NOMO-1 treated with DMSO at 0.1 percent for 48 hours (cell line): ENCODE measurements at regions not wholly inside any gene's neighbourhood (a gene's known extent, or its start where the extent isn't known, plus 50 kb on each side); places are given as distances from the start of the nearest gene placed in this dataset.

Experiments used
- DNase-seq: peaks from one replicate; lab custom pipeline; 2025; ENCODE audit not compliant: unreplicated experiment; lab: John Stamatoyannopoulos, UW

- DNase-seq = no peak
These were observed 199.0 kb downstream of the KATNAL1 start for GRCh38 chr13:30108216-30108912.

DNA sequence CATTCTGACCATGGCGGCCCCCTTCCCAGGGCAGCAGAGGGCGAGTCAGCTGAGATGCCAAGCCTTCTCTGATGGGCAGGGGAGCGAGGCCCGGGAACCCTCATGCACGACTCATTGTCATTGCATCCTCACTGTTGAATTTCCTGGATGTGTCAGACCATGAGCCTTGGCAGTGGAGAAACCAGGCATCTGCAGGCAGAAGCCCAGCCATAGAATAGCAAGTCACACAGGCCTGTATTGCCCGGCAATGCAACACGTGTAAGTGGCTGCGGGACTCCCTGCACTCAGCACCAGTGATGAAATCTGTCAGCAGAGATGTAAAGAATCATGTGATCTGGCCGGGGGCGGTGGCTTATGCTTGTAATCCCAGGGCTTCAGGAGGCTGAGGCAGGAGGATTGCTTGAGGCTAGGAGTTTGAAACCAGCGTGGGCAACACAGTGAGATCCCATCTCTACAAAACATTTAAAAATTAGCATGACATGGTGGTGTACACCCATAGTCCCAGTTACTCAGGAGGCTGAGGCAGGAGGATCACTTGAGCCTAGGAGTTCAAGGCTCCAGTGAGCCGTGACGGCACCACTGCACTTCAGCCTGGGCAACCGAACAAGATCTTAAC is 199.7 kb downstream of the KATNAL1 start:
- peak; percentile 56 for DNase-seq

DNA sequence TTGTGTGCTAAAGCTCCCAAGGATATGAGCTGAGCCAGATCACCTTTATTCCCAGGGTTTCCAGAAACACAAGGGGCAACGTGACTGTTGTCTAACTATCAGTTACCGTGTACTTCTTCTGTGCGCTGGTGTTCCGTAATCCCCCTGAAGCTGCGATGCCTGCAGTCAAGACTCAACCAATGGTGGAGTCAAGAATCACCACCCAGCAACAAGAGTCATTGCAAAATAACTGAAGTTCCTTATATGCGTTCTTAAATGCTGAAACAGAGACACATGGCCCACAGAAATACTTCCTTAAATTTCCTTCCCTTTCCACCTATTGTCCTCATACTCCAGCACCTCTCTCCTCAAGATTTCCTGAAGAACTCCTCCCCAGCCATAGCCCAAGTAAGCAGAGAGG is 200.2 kb downstream of the KATNAL1 start:
- DNase-seq = peak; percentile 91

GRCh38 chr13:30105381-30105780 is 202.0 kb downstream of the KATNAL1 start:
- no peak for DNase-seq

- peak; percentile 39 for DNase-seq
These were observed 204.1 kb downstream of the KATNAL1 start for GRCh38 chr13:30103161-30103840.

GRCh38 chr13:30100226-30100625 is 207.1 kb downstream of the KATNAL1 start:
- DNase-seq = no peak

DNA sequence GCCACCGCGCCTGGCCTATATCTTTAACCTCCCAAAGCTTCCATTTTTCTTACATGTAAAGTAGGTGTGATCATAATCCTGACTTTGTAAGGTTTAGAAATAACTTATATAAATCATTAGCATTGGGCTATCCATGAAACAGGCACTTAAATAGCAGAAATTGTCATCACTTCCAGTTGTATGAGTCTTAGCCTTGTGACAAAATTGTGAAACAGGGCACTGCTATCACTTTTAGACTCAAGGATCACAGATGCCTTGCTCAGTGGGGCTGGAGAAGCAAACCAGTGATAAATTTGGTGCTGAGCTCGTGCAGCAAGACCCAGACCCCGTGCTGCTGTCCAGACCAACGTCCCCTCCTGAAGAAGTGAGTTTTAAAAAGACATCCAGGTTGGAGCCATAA is 209.7 kb downstream of the KATNAL1 start:
- no peak for DNase-seq

DNA sequence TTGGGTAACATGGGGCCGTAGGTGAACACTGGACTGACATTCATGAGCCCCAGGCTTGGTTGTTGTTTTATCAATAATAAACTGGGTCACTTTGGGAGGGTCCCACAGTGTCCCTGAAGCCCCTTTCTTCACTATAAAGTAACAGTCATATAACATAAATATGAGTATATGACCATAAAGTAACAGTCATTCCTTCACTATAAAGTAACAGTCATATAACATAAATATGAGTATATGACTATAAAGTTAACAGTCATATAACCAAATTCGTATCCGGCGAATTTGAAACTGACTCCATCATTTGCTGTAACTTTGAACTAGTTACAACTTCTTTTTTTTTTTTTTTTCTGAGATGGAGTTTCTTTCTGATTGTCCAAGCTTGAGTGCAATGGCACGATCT is 210.3 kb downstream of the KATNAL1 start:
- no peak for DNase-seq

DNA sequence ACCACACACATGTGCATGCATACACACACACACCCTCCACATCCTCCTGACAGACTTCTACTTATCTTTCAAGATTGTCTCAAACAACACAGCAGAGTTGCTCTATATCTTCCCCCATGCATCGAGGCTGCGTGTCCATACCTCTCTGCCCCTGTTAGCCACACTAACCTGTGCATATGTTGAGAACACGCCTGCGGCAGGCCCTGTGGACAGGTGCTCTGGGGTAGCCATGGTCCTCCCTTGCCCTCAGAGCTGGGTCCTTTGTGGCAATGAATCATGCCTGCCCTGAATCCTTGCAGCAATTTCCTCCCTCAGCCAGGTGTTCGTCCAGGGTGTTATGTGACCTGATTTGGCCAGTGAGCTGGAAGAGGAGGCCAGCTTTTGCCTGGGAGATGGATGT is 213.3 kb downstream of the KATNAL1 start:
- DNase-seq = no peak

DNA sequence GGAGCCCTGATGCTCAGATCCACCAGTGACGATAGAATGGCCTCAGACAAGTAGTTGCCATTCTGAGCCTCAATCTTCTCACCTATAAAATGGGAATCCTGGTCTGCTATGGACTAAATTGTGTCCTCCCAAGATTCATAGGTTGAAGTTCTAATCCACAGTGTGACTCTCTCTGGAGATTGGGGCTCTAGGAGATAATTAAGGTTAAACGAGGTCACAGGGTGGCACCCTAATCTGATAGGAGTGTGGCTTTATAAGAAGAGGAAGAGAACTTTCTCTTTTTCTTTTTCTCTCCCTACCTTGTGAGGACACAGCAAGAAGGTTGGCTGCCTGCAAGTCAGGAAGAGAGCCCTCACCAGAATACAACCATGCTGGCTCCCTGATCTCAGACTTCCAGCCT is 214.1 kb downstream of the KATNAL1 start:
- DNase-seq = no peak

GRCh38 chr13:30091691-30092090 is 215.7 kb downstream of the KATNAL1 start:
- no peak for DNase-seq

- DNase-seq = no peak
These were observed 216.3 kb downstream of the KATNAL1 start for GRCh38 chr13:30091035-30091434.

DNA sequence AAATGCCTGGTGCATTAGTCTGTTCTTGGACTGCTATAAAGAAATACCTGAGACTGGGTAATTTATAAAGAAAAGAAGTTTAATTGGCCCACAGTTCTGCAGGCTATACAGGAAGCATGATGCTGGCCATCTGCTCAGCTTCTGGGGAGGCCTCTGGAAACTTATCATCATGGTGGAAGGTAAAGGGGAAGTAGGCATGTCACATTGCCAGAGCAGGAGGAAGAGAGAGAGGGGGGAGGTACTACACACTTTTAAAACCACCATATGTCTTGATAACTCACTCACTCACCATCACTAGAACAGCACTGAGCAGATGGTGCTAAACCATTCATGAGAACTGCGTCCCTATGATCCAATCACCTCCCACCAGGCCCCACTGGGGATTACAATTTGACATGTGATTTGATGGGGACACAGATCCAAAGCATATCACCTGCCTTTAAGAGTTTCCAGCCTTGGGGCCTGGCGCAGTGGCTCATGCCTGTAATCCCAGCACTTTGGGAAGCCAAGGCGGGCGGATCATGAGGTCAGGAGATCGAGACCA is 219.0 kb downstream of the KATNAL1 start:
- peak; percentile 51 for DNase-seq

DNA sequence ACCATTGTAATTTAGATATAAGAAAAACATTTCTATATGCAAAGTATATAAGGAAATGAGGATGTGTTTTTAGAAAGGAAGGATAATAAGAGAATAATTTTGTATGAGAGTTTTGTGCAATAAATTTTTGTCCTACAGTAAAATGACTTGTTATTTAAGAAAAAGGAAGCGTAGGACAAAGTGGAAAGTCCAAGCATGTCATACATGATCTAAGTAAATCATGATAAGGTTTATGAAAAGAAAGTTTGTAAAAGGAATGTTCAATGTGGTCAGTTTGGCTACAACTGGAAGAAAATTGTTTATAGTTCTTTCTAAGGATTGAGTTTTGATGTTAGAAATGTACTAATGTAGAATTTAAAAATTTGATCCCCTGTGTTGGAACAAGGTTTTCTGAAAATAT is 222.3 kb downstream of the KATNAL1 start:
- no peak for DNase-seq

- no peak for DNase-seq
These were observed 225.0 kb downstream of the KATNAL1 start for GRCh38 chr13:30082391-30082790.

DNA sequence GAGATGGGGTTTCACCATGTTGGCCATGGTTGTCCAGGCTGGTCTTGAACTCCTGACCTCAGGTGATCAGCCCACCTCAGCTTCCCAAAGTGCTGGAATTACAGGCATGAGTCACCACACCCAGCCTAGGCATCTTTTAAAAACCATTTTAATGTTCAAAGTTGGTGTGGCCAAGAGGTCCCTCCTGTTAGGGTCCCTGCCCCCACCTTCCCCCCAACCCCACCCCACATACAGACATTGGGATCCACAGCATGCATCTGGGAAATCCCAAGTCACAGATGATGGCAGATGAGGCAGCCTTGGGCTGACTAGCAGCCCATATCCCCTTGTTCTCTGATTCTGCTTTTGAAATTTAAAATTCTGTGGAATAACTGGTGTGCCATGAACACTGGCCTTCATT is 226.0 kb downstream of the KATNAL1 start:
- DNase-seq = no peak

DNA sequence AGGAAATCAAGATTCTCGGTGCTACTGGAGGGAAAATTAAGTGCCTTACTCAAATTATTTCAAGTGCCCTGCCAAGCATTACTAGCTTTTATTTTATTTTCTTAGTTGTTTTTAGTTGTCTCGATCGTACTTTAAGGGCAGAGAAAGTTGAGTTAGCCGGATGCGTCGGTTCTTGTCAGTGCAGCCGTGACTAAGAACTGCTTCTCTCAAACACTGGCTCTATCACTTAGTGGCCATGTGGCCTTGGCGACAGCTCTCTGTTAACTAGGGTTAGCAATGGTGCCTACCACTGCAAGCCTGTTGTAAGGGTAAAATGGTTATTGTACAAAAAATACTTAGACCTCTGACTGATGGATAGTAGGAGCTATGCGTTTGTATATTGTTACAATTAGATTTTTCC is 227.8 kb downstream of the KATNAL1 start:
- no peak for DNase-seq

DNA sequence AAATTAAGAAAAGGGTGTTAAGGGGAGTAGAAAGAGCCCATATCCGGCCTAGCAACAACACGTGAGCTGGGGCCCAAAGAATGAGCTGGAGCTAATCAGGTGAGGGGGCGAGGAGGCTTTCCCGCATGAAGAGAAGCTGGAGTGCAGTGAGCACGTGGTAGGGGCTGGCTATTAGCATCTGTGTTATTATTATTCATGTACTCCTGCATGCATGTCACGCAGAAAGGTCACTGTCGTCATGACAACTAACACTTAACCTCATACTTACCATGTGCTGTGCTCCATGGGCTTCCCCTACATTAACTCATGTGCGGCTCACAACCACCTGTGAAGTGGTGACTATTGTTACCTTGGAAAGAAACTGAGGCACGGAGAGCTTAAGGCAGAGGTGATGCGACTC is 227.6 kb upstream of the UBL3 start:
- no peak for DNase-seq

DNA sequence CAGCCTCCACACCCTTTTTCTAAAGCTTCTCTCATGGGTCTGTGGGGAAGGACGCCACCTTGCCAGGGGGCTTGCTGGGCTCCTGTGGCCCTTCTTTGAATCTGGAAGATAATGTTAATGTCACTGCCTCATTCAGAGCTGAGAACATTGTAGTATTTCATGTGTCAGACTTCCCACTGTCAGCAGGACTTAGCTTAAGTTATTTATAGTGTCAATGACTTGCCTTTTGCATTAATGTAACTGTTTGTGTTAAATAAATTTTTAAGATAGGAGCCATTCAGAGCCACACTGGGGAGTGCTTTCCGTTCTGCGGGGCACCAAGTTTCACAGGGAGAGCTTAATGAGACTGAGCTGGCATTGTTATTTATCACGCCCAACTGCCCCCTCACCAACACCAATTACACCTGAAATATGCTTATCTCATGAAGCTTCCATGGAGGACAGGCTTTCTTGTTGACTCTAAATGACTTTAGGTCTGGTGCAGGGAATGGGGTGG is 226.9 kb upstream of the UBL3 start:
- no peak for DNase-seq

DNA sequence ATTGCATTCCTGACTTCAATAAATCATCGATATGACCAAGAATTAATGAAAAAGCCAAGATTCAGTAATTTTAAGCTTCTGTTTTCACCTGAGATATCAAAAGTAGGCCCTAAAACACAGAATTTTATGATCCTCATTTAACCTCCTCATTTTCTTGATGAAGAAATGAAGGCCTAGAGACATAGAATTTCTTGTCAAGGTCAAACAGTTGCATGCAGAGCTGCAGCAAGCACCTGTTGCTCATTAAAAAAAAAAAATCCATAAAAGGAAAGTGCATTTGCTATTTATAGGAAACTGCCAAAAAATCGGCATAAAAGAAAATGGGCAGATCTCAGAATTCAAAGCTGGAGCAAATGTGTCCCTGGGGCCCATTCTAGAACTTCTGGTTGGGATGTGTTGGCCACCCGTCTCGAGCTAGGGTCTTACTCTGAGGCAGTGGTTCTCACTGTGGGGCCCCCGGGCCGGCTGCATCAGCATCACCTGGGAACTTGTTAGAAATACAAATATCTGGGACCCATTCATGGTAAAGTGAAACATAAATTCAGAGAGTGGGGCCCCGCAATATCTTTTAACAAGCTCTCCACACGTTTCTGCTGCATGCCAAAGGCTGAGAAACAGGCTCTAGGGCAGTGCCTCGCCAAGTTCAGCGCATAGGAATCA is 224.7 kb upstream of the UBL3 start:
- no peak for DNase-seq

DNA sequence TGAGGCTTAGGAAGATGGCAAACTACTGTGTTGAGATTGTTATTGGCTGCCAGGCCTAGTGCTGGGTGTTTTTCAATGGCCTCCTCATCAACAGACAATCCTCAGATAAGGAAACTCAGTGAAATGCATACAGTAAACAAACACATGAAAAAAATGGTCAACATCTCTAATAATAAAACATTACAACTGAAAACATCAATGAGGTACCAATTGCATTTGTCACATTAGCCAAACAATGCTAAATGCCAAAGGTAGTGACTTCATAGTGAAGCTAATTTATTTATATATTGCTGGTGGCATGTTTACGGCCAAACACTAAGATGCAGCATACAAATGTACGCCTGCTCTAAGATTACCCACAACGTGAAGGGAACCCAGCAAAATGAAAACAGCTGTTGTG is 224.0 kb upstream of the UBL3 start:
- DNase-seq = no peak

- DNase-seq = no peak
These were observed 222.4 kb upstream of the UBL3 start for GRCh38 chr13:30072818-30073186.
